WTC11 (cell line): ENCODE measurements at regions not wholly inside any gene's neighbourhood (a gene's known extent, or its start where the extent isn't known, plus 50 kb on each side); places are given as distances from the start of the nearest gene placed in this dataset.
A peak's percentile ranks its signal among the peaks of the same experiment; 100 is the strongest.

ENCODE experiments used
- ATAC-seq: fragments of 200-7000 bp; cut with Tn5 transposase; 2 replicates; pipeline ENCODE4 v1.10.0; 2021; ENCODE audit warnings: mild to moderate bottlenecking, moderate library complexity
- CTCF ChIA-PET: fragments of 300-600 bp; sonication (Branson Sonifier 250); formaldehyde crosslinking; loops from one replicate; lab custom pipeline; 2021; ENCODE audit warnings: antibody characterized with exemption; lab: Charles Lee
- POLR2A ChIA-PET: fragments of 350-600 bp; sonication (Branson Sonifier 250); formaldehyde crosslinking; loops from one replicate; lab custom pipeline; 2021; ENCODE audit warnings: antibody characterized with exemption; lab: Charles Lee
- DNase-seq: peaks from one replicate; pipeline ENCODE4 v3.0.0; 2021; ENCODE audit warnings: low spot score
- H3K27ac Mint-ChIP-seq: 2 replicates; pipeline ENCODE4 v1.8.0; 2021; ENCODE audit warnings: mixed read lengths
- H3K27me3 Mint-ChIP-seq: 2 replicates; pipeline ENCODE4 v1.8.0; 2021; ENCODE audit warnings: low read depth, mild to moderate bottlenecking, moderate library complexity, mixed read lengths
- H3K36me3 Mint-ChIP-seq: 2 replicates; pipeline ENCODE4 v1.8.0; 2021; ENCODE audit warnings: mixed read lengths
- H3K4me1 Mint-ChIP-seq: 2 replicates; pipeline ENCODE4 v1.8.0; 2022; ENCODE audit warnings: mixed read lengths
- H3K4me3 Mint-ChIP-seq: 2 replicates; pipeline ENCODE4 v1.8.0; 2021; ENCODE audit warnings: mild to moderate bottlenecking, moderate library complexity, mixed read lengths
- H3K9me3 Mint-ChIP-seq: 2 replicates; pipeline ENCODE4 v1.8.0; 2021; ENCODE audit warnings: mixed read lengths
- ATF1 ChIP-seq: sonication (generic); formaldehyde crosslinking; IDR thresholded peaks from 2 replicates; pipeline ENCODE4 v1.8.1; 2023; ENCODE audit warnings: mild to moderate bottlenecking, moderate library complexity, missing genetic modification reagents
- ATF3 ChIP-seq: sonication (generic); formaldehyde crosslinking; conservative IDR thresholded peaks from 2 replicates; pipeline ENCODE4 v1.8.1; 2022; ENCODE audit warnings: mild to moderate bottlenecking, missing genetic modification reagents
- FOXP1 ChIP-seq: sonication (generic); formaldehyde crosslinking; IDR thresholded peaks from 2 replicates; pipeline ENCODE4 v1.8.0; 2022; ENCODE audit warnings: missing genetic modification reagents, mild to moderate bottlenecking, moderate library complexity, borderline replicate concordance
- HMGXB4 ChIP-seq: sonication (generic); formaldehyde crosslinking; IDR thresholded peaks from 2 replicates; pipeline ENCODE4 v1.8.1; 2023; ENCODE audit warnings: mild to moderate bottlenecking, moderate library complexity, missing genetic modification reagents
- IRF2 ChIP-seq: sonication (generic); formaldehyde crosslinking; IDR thresholded peaks from 2 replicates; pipeline ENCODE4 v1.8.0; 2022; ENCODE audit warnings: low read depth, missing genetic modification reagents, borderline replicate concordance
- MYBL2 ChIP-seq: sonication (generic); formaldehyde crosslinking; IDR thresholded peaks from 2 replicates; pipeline ENCODE4 v1.8.1; 2023; ENCODE audit warnings: mild to moderate bottlenecking, moderate library complexity, missing genetic modification reagents
- NFATC4 ChIP-seq: fragments of 250-450 bp; sonication (Bioruptor Pico); IDR thresholded peaks from 2 replicates; pipeline ENCODE4 v1.9.0; 2021; ENCODE audit warnings: mild to moderate bottlenecking
- NFE2L1 ChIP-seq: sonication (generic); formaldehyde crosslinking; IDR thresholded peaks from 2 replicates; pipeline ENCODE4 v1.8.1; 2023; ENCODE audit warnings: missing genetic modification reagents
- NR3C1 ChIP-seq: sonication (generic); formaldehyde crosslinking; conservative IDR thresholded peaks from 2 replicates; pipeline ENCODE4 v1.8.1; 2023; ENCODE audit warnings: low read depth, mild to moderate bottlenecking, missing genetic modification reagents
- RELA ChIP-seq: sonication (generic); formaldehyde crosslinking; IDR thresholded peaks from 2 replicates; pipeline ENCODE4 v1.8.1; 2022; ENCODE audit warnings: missing genetic modification reagents, mild to moderate bottlenecking, borderline replicate concordance
- TCF7 ChIP-seq: sonication (generic); formaldehyde crosslinking; IDR thresholded peaks from 2 replicates; pipeline ENCODE4 v1.8.0; 2022; ENCODE audit warnings: mild to moderate bottlenecking, low read depth, missing genetic modification reagents, moderate library complexity
- USF2 ChIP-seq: sonication (generic); formaldehyde crosslinking; IDR thresholded peaks from 2 replicates; pipeline ENCODE4 v1.8.1; 2023; ENCODE audit warnings: mild to moderate bottlenecking, missing genetic modification reagents, moderate library complexity
- ZNF396 ChIP-seq: fragments of 250-450 bp; sonication (Bioruptor Pico); IDR thresholded peaks from 2 replicates; pipeline ENCODE4 v1.8.0; 2021; ENCODE audit warnings: mild to moderate bottlenecking, moderate library complexity, borderline replicate concordance
- ZNF416 ChIP-seq: fragments of 250-450 bp; sonication (Bioruptor Pico); IDR thresholded peaks from 2 replicates; pipeline ENCODE4 v1.9.0; 2021; ENCODE audit warnings: mild to moderate bottlenecking, inconsistent platforms
- ZNF425 ChIP-seq: fragments of 250-450 bp; sonication (Bioruptor Pico); conservative IDR thresholded peaks from 2 replicates; pipeline ENCODE4 v1.9.0; 2021; ENCODE audit warnings: mild to moderate bottlenecking
- ZNF512 ChIP-seq: sonication (generic); formaldehyde crosslinking; IDR thresholded peaks from 2 replicates; pipeline ENCODE4 v1.8.1; 2022; ENCODE audit warnings: missing genetic modification reagents, borderline replicate concordance
- ZNF532 ChIP-seq: fragments of 250-450 bp; sonication (Bioruptor Pico); IDR thresholded peaks from 2 replicates; pipeline ENCODE4 v1.9.0; 2021; ENCODE audit warnings: mild to moderate bottlenecking, borderline replicate concordance
- ZSCAN18 ChIP-seq: fragments of 250-450 bp; sonication (Bioruptor Pico); IDR thresholded peaks from 2 replicates; pipeline ENCODE4 v2.1.2; 2022; ENCODE audit warnings: mild to moderate bottlenecking, moderate library complexity

- Mint-ChIP-seq H3K4me1 (peaks cover 8% of the 10 kb centered on the region), H3K27me3 (peaks cover 92% of the 10 kb centered on the region), H3K27ac (no peak overlapping the region), H3K4me3 (peak overlapping the region; percentile 74), H3K9me3 (no peaks in the 10 kb centered on the region), H3K36me3 (no peaks in the 10 kb centered on the region)
- ChIA-PET POLR2A (no interaction called here), CTCF (interaction anchor here (1.1 kb wide), 1 partner anchor 76 kb away, joined by 3 read pairs; no protein-coding TSS in a partner anchor)
- no peak for DNase-seq
- TF ChIP-seq ZNF425 (CRISPR knock-in tag) (no peak), TCF7 (CRISPR knock-in tag) (no peak), NFATC4 (CRISPR knock-in tag) (no peak), NFE2L1 (CRISPR knock-in tag) (no peak), FOXP1 (CRISPR knock-in tag) (no peak), ZSCAN18 (no peak), NR3C1 (CRISPR knock-in tag) (no peak), HMGXB4 (CRISPR knock-in tag) (no peak), ZNF512 (CRISPR knock-in tag) (no peak), ZNF532 (CRISPR knock-in tag) (no peak), RELA (CRISPR knock-in tag) (no peak), ATF3 (CRISPR knock-in tag) (no peak), ATF1 (CRISPR knock-in tag) (no peak), USF2 (CRISPR knock-in tag) (no peak), ZNF416 (CRISPR knock-in tag) (no peak), IRF2 (no peak), ZNF396 (CRISPR knock-in tag) (no peak), MYBL2 (no peak)
- TF ChIP-seq, all 79 proteins: peak for 0
- no peak for ATAC-seq
Measured at GRCh38 chr10:91164520-91165065, 55.9 kb upstream of the PCGF5 start.
